Suppressor macrophage treated with lipopolysaccharide for 4 hours (primary cell): ENCODE measurements at regions not wholly inside any gene's neighbourhood (a gene's known extent, or its start where the extent isn't known, plus 50 kb on each side); places are given as distances from the start of the nearest gene placed in this dataset.
A peak's percentile ranks its signal among the peaks of the same experiment; 100 is the strongest.
"Not testable (repeated sequence)": the region's sequence is repeated elsewhere in the genome, so short reads cannot be mapped to it uniquely, and the experiment has no call there.

Experiments
- DNase-seq: peaks from one replicate; pipeline ENCODE4 v3.0.0-alpha.2; 2020

- no peak for DNase-seq
Observed at GRCh38 chr22:26933105-26933590, 275.8 kb downstream of the MIAT start.

- no peak for DNase-seq
Observed at GRCh38 chr22:26937213-26937612, 279.8 kb downstream of the MIAT start.

DNA sequence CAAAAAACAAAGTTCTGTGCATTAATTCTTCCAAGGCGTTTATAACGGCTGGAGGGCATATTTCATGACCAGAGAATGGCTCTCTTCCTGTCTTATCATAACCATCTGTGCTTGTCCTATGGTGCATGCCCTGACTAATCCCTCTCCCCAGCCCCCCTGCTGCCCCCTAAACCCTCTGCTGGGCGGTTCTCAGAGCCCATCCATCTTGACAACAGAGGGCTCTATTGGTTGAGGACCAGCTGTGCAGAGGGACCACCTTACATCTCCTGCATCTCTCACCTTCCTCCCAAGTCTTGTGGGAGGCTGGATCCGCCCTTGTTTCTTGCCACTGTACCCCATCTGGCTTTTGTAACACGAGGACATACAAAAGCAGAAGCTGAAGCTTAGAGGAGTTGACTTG, 282.1 kb downstream of the MIAT start:
- no peak for DNase-seq

DNA sequence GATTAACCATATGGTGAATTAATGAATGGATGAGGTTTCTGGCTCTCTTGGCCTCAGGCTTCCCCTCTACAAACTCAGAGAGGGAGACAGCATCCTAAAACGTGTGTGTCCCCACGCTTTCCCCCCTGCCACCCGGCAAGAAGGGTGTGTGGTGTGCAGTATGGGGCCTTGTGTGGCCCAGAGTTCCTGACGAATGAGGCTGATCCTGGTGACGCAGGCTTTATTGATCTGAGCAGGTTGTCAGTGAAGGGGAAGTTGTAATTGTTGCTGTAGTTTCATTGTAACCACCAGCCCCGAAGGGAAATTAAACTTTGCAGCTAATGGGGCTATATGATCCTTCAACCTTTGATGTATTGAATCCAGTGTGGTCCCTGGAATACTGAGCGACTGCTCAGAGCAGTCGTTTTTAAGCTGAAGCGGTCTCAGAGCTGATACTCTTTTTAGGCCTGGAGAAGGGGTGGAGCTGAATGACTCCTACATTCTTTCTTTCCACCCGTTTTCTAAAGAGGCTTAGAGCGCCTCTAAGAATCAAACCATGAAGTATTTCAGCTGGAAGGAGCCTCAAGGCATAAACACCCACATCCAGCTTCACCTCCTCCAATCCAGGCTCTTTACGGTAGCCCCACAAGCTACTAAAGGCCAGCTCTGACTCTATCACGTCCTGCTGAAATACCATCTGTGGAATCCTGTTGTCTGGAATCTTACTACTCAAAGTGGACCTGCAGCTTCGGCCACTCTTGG, 284.7 kb downstream of the MIAT start:
- no peak for DNase-seq

DNA sequence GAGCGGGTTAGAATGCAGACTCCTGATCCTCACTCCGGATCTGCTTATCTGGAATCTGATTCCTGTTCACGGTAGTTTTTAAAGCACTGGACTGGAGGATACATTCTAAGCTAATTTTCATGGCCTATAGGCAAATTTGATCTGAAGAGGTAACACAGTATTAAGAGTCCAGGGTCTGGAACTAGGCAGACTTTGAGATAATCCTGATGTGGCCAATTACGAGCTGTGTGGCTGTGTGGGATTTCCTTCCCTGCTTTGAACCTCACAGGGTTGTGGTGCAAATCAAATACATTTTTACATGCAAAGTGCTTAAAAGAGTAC, 285.2 kb downstream of the MIAT start:
- no peak for DNase-seq

GRCh38 chr22:26945565-26945964, 288.2 kb downstream of the MIAT start:
- no peak for DNase-seq

DNA sequence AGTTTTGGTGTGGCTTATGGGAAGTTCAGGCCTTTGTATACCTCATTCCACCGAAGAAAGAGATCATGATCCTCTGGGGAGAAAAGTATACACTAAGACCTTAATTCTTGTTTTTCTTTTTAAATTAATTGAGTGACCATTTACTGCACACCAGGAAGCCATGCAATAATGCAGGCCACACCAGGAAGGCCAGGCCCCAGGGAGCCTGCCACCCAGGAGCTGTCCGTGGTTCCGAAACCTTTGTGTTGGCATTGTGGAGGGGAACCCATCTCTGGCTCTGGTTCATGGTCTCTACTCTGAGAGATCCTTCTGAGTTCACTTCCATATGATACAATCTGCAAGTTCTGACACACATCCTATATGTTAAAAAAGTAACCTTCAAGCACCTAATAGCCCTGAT, 291.8 kb downstream of the MIAT start:
- peak; percentile 26 for DNase-seq

DNA sequence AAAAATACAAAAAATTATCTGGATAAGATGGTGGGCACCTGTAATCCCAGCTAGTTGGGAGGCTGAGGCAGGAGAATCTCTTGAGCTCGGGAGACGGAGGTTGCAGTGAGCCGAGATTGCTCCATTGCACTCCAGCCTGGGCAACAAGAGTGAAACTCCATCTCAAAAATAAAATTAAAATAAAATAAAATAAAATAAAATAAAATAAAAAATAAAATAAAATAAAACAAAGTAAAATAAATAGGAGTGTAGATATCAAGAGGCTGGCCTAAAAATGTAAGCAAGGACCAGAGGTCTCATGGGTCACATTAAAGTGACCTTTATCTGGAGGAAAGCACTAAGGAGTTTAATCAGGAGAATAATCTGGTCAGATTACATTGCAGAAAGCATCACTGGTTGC, 293.8 kb downstream of the MIAT start:
- DNase-seq: not testable (repeated sequence)

- no peak for DNase-seq
Observed at GRCh38 chr22:26952004-26952403, 294.6 kb downstream of the MIAT start.

DNA sequence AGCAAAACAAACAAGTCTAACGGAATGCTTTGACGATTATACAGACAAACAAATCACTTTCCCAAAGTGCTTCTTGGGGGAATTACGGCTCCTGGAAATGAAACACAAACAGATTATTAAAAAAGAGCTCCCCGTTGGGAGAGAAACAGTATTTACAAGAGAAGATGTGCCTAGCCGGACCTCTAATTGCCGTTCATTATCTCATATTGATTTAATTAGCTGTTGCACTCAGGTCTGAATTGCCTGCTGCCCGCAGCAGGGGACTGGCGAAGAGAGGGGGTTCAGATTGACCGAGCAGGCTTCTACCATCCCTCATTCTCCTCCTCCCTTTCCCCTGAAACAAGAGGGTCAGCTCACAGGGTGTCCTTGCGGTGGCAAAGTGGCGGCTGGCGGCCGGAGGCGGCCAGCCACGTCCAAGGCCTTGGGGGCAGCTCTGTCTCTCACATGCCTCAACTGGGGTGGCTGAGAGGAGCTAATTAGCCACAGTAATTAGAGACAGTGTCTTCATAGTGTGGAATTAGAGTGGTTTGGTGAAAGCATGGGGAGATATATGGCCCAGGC, 295.1 kb downstream of the MIAT start:
- DNase-seq: no peak

DNA sequence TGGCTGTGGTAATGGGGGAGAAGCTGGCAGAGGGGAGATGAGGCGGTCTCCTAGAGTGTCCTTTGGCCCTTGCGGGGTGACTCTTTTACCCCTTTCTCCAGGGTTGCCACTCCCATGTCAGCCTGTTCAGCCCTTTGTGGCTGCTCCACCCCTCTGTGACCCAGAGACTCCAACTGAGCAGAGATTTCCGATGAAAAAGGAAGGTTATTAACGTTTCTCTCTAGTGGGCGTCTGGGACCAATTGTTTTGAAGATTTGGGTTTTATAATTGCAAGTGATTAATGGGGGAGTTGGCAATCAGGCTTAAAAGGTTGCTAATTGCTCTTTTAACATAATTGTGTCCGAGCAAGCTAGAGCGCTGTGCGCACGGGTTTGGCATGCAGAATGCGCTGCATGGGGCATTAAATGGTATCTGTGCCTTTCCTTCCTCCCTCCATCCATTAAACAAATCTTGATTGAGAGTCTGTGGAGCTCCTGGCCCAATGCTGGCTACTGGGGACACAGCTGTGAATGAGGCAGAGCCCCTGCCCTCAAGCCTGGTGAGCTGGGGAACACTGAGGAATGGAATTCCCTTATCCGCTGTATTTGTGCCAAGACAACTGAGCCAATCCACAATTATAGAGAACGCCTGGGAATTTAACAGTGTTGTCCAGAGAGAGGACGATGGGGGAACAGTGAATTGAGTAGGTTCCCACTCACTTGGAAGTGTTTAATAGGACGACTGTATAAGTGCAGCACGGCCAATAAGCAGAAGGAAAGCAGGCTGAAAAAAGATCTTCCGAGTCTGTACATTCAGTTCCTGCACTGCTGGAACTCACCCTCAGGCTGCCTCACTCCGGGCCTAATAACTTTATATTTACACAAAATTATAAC, 295.9 kb downstream of the MIAT start:
- no peak for DNase-seq

GRCh38 chr22:26956371-26956770, 299.0 kb downstream of the MIAT start:
- DNase-seq: no peak

GRCh38 chr22:26957176-26957575, 299.8 kb downstream of the MIAT start:
- no peak for DNase-seq

- DNase-seq: no peak
Observed at GRCh38 chr22:26957897-26958296, 300.5 kb downstream of the MIAT start.

- no peak for DNase-seq
Observed at GRCh38 chr22:26958378-26958777, 301.0 kb downstream of the MIAT start.

- no peak for DNase-seq
Observed at GRCh38 chr22:26964642-26965041, 307.3 kb downstream of the MIAT start.

- no peak for DNase-seq
Observed at GRCh38 chr22:26967282-26967681, 309.9 kb downstream of the MIAT start.

GRCh38 chr22:26968859-26969523, 311.6 kb downstream of the MIAT start:
- DNase-seq: no peak

DNA sequence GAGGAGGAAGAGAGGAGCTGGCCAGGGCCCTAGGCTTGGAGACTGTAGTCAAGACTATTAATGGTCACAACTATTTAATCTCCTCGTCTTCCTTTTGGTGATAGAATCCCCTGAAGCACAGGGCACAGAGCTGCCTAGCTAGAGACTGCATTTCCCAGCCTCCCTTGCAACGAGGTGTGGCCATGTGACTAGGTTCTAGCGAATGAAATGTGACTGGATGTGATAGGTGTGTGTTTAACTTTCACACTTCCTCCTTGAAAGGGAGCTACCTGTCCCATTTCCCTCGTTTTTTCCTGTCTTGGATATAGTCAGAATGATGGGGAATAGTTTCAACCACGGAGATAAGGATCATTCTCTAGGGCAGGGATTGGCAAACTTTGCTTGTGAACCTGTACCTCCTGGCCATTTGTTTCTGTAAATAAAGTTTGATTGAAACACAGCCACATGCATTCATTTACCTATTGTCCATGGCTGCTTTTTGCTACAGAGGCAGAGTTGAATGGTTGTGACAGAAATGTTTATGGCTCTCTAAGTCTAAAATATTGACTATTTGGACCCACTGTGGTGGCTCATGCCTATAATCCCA, 313.5 kb downstream of the MIAT start:
- DNase-seq: no peak

- DNase-seq: no peak
Observed at GRCh38 chr22:26972286-26972685, 314.9 kb downstream of the MIAT start.

DNA sequence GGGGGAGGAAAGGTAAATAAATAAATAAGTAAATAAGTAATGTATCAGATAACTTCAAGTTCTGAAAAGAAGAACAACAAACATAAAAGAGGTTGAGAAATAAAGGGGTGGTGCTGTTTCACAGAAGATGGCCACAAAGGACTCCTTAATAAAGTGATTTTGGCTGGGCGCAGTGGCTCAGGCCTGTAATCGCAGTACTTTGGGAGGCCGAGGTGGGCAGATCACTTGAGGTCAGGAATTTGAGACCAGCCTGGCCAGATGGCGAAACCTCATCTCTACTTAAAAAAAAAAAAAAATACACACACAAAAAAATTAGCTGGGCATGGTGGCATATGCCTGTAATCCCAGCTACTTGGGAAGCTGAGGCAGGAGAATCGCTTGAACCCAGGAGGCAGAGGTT, 315.5 kb downstream of the MIAT start:
- DNase-seq: not testable (repeated sequence)

DNA sequence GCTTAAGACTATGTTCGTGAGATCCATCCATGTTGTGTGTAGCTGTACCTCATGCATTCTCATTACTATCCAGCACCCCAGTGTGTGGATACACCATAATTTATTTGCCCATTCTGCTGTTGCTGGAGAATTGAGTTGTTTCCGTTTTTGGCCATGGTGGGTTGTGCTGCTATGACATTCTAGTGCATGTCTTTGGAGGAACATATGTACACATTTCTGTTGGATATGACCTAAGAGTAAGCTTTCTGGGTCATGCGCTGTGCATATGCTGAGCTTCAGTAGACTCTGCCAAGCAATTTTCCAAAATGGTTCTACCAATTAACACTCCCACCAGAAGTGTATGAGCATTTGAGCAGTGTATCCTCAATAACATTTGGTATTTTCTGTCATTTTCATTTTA, 316.6 kb downstream of the MIAT start:
- no peak for DNase-seq
